ENCODE measurements at regions not wholly inside any gene's neighbourhood (a gene's known extent, or its start where the extent isn't known, plus 50 kb on each side); places are given as distances from the start of the nearest gene placed in this dataset.
"Not testable (repeated sequence)": the region's sequence is repeated elsewhere in the genome, so short reads cannot be mapped to it uniquely, and the experiment has no call there.

DNA sequence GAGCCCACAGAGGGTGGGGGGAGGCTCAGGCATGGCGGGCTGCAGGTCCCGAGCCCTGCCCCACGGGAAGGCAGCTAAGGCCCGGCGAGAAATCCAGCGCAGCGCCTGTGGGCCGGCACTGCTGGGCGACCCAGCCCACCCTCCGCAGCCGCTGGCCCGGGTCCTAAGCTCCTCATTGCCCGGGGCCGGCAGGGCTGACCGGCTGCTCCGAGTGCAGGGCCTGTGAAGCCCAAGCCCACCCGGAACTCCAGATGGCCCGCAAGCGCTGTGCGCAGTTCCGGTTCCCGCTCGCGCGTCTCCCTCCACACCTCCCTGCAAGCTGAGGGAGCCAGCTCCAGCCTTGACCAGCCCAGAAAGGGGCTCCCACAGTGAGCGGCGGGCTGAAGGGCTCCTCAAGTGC lies 129.8 kb upstream of the CADM1 start:
- not testable (repeated sequence) for DNase-seq

GRCh38 chr11:115632061-115632460 lies 127.8 kb upstream of the CADM1 start:
- no peak for DNase-seq

DNA sequence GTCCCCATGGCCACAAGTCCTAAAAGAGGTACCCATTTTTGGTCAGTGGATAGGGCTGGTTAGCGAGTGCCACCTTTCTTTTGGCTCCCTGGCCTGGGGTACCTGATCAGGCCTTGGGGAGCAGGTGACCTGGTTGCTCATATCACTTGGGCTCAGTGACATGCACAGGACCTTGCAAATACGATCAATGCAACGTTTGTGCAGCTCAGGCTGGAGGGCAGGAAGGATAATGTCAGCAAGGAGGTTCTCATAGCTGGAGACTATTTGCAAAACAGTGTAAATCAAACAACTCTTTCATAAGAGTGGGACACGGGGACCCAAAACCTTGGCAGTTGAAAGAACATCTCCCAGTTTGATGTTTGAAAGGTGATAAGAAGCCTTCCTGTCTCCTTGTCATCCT lies 127.4 kb upstream of the CADM1 start:
- no peak for DNase-seq

DNA sequence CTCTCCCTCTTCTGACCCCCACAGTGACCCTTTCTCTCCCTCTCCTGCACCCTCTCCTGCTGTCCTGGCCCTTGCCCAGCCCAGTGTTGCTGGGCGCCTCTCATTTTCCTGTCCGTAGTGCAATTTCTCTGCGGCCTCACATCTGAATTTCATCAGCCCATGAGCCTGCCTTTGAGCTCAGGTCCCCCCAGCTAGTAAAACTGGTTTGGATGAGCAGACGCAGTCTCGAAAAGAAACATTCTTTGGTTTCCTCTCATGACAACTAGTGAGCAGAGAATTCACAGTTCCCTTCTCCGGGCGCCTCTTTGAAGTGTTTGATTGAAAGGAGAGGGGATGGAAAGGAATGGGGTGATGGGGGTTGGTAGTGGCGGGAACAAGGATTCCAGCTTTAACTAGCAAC lies 126.0 kb upstream of the CADM1 start:
- no peak for DNase-seq

DNA sequence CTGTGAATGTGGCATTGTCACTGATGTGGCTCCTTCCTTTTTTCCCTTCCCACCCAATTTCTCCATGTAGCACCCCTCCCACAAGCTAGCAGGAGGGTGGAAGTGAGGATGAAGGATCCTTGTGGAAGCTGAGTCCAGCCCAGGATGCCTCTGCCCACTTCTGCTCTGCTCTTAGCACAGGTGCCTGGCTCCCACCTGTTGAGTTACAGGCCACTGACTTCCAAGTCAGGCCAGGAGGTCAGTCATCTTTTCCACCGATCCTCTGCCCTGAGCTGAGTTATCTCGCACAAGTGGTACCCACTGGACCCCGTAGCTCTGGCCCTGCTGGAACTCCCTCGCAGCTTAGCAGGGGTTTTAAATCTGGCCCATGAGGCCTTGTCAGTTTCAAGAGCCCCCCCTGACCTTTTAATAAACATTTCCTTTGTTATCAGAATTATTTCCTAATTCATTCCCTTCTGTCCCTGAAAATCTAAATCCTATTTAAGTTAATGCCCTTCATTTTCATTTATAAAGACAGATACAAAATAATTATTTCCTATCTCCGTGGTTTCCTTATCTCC lies 125.3 kb upstream of the CADM1 start:
- no peak for DNase-seq

DNA sequence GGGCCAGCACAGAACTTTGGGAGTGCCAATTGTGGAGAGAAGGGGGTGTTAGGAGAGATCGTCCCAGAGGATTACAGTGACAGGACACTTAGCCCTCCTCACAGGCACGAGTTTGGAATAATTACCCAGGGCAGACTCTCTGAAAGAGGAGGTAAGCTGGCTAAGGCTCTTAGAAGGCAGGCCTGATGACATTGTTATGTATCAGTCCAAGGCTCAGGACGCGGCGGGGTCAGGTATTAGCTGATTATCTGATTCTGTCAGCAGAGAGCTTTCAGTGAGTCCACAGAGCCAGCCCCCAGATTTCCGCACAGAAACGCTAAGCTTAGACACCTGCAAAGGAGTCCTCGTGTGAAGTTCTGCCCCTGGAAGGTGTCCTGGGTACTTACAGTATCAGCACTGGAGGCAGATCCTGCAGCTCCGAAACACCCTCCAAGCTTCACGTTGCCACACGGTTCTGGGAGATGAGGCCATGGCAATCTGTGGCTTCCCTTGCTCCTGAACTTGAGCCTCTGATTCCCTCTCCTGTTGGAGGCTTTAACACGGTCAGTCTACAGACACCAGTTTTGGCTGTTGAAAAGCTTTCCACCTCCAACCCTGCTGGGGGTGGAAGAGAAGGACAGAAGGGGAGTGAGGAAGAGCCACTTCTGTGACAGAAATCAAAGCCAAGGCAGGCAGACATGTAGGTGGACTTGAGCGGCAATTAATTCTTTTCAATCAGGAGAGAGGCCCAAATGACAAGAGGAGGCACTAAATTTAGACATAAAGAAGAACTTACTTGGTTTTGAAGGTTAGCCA lies 123.6 kb upstream of the CADM1 start:
- no peak for DNase-seq

DNA sequence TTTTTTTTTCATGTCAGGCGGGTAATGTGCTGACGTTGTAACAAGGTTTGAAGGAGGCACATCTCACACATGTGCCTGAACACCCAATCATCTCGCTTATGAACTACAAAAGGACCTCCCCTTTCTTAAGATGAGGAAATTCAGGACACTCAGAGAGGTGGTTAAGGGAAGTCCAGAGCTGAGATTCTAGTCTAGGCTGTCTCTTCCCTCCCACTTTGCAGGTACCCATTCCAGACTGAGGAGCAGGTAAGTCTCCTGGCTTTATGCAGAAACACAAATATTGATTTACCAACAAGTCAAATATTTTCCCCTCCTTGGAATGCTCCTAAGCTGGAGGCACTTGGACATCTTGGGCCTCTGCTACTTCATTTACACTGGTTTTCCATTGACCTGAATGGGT lies 122.9 kb upstream of the CADM1 start:
- DNase-seq, result no peak

- DNase-seq, result no peak
Measured at GRCh38 chr11:115626414-115626813, 122.2 kb upstream of the CADM1 start.

GRCh38 chr11:115625502-115625901 lies 121.3 kb upstream of the CADM1 start:
- no peak for DNase-seq

GRCh38 chr11:115624065-115624464 lies 119.8 kb upstream of the CADM1 start:
- no peak for DNase-seq

- no peak for DNase-seq
Measured at GRCh38 chr11:115623021-115623451, 118.8 kb upstream of the CADM1 start.

GRCh38 chr11:115618428-115618827 lies 114.2 kb upstream of the CADM1 start:
- DNase-seq, result no peak

DNA sequence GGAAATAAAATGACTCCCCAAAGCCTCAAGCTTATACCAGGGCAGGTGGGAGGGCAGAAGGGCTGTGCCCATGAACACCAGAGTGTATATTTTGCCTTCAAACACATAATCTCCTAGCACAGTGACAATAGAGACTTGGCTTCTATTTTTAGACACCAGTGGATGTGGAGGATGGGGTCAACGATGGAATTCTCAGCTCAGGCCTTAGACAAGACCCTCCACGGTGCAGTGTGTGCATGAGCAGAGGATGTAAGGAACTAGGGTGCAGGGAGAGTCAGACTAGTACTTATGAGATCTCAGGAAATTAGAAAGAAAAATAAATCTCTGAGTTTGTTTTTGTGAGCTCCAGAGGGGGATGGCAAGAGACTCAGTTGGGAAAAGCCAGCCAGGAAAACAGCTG lies 113.6 kb upstream of the CADM1 start:
- no peak for DNase-seq

- DNase-seq, result no peak
Measured at GRCh38 chr11:115616971-115617370, 112.8 kb upstream of the CADM1 start.

GRCh38 chr11:115613986-115614632 lies 109.9 kb upstream of the CADM1 start:
- no peak for DNase-seq

GRCh38 chr11:115613004-115613403 lies 108.8 kb upstream of the CADM1 start:
- DNase-seq, result no peak

DNA sequence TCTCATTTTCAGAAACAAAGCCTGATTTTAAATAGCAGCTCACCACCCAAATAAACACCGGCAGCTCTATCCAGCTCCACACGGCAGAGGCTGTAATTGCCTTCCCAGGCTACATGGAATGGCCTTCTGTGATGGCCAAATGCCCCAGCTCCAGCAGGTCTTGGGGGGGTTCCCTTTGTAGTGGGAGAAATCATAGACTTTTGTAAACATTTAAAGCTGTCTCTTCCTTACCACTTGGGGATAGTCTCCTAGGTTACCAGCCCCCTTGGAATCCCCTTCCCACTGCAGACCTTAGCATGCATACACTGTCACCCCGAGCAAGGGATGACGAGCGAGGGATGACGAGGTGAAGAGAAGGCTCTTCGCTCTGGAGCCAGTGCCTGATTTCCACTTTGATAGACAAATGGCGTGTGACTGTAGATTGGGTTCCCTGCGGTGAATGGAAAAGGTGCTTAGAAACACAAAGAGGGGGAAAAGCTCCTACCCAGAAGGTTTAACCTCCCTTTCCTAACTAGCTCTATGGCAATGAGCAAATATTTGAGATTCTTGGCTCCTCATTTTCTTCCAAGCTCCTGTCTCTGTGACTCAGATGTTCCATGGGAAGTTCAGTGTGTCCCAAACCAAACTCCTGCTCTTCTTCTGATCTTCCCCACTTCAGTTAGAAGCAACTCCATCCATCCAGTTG lies 108.0 kb upstream of the CADM1 start:
- no peak for DNase-seq

GRCh38 chr11:115611343-115611742 lies 107.1 kb upstream of the CADM1 start:
- DNase-seq, result no peak

DNA sequence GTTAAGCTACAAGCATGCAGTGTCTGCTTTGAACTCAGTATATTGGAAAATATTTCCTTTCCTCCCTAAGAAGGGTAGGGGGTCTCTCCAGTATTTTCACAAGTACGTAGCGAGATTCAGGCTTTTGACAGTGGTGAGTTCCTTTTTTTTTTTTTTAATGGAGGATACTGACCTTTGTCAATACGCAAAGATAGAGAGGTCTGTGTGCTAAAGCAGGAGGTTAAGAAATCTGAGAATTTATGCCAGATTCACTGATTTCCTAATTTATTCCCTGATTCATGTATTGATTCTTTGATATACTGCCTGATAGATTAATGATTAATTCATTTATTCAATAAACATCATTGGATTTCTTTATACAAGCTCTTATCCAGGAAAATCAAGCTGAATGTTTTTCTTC lies 106.7 kb upstream of the CADM1 start:
- DNase-seq, result no peak

GRCh38 chr11:115610234-115610633 lies 106.0 kb upstream of the CADM1 start:
- not testable (repeated sequence) for DNase-seq

DNA sequence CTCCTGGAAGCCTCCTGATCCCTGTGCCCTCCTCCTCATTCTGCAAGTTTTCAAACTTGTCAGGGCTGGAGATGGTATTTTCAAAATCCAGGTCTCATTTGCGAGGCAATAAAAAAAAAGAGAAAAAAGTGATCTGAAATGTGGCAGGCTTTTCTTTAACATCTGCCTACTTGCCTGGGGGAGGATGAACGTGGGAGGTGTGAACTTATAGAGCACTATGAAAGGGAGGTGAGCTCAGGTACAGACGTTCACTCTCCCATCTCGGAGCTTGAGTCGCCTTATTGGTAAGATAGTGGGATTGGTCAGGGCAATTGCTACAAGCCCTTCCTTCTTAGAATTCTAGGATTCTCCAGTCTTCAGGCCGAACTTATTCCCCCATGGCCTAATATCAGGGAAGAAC lies 104.8 kb upstream of the CADM1 start:
- no peak for DNase-seq

DNA sequence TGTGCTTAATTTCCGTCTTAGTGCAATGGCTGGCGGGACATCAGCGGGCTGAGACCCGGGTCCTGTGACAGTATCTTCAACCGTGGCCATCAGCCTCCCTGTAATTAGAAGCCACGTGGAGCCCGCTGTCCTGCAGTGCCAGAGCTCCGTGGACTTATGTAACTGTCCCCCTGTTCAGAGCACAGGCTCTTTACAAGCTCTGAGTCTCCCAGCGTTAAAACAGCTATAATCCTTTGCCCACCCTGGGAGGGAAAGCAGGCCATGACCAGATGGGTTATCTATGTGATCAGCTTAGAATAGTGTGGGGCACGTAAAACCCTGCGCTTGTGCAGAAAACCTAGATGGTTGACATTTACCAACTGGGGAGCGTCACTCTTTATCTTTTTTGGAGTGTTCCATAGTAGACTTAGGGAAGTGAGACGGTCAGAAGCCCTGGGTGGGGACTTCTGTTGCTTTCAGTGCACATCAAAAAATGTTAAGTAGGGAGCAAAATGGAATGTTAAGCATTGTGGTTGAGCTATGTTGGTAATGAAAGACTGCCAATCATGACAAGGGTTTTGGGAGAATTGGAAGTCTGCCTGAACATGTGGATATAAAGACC lies 103.5 kb upstream of the CADM1 start:
- DNase-seq, result no peak

DNA sequence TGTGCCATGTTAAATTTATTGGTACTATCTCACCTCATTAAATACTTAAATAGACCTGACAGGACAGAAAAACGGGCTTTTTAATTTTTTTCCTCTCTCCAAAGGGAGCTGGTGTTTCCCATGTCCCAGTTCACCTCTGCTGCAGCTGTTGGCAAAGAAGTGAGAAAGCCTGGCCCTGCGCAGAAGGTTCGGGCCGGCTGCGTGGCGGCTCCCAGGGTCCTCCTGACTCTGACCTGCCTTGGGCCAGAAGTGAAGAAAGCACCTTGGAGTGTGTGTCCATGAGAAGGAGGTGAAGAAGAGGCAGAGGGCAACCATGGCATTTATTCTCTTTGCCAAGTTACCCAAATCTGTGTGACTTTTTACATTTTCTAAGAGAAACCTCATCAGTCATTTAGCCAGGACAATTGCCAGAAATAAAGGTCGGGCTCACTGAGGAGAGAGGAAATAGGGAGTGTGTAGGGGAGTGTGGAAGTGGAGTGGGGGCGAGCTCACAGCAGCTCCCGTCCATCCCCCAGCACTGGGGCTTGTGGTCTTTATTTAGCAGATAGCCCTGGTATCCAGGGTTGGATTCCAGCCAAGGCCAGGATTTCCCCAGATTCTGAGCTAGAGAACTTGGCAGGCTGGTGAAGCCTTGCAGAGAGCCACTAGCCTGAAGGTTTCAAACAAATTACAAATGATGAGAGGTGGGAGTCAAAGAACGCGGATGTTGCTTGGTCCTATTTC lies 102.4 kb upstream of the CADM1 start:
- DNase-seq, result no peak
